Gastrocnemius medialis (tissue), 4 donors: ENCODE measurements at regions not wholly inside any gene's neighbourhood (a gene's known extent, or its start where the extent isn't known, plus 50 kb on each side); places are given as distances from the start of the nearest gene placed in this dataset.

Experiments used
- CTCF ChIP-seq, 5 experiments: fragments of 450-650 bp in 3 of 5; fragments of 200-600 bp in 2 of 5; sonication (generic) in 2 of 5; IDR thresholded peaks in 4 of 5; conservative IDR thresholded peaks in 1 of 5; 1 replicate in 4 of 5; 2 replicates in 1 of 5; pipeline ENCODE4 v1.5.1; 2016 to 2019; ENCODE audit warnings: antibody characterized with exemption in 5 of 5, mild to moderate bottlenecking in 3 of 5, moderate library complexity in 3 of 5
- POLR2A ChIP-seq, 2 donors: fragments of 450-650 bp; IDR thresholded peaks; one replicate each; pipeline ENCODE4 v1.6.1; 2017; ENCODE audit warnings: antibody characterized with exemption in 2 of 2, mild to moderate bottlenecking in 2 of 2, moderate library complexity in 2 of 2

- TF ChIP-seq CTCF (IDR thresholded peaks at IDR 0.05 in 4 of 5, conservative IDR thresholded peaks at IDR 0.05 in 1 of 5) (no peak), POLR2A (IDR thresholded peaks at IDR 0.05) (no peak)
These were observed 341.4 kb downstream of the CDH11 start for GRCh38 chr16:64780445-64780844.
